Activated naive CD8-positive, alpha-beta T cell treated with anti-CD3 and anti-CD28 coated beads, Interleukin-2, amount 50 U/mL, for 24 hours (primary cell): ENCODE measurements at regions not wholly inside any gene's neighbourhood (a gene's known extent, or its start where the extent isn't known, plus 50 kb on each side); places are given as distances from the start of the nearest gene placed in this dataset.
"Not testable (repeated sequence)": the region's sequence is repeated elsewhere in the genome, so short reads cannot be mapped to it uniquely, and the experiment has no call there.

ENCODE experiments used
- ATAC-seq: fragments of 150-1000 bp; cut with Tn5 transposase; one replicate; pipeline ENCODE4 v1.10.0; 2021
- DNase-seq: peaks from one replicate; pipeline ENCODE4 v3.0.0; 2021
- H3K27ac Mint-ChIP-seq: one replicate; pipeline ENCODE4 v1.8.0; 2021; ENCODE audit warnings: mild to moderate bottlenecking, mixed read lengths
- H3K27me3 Mint-ChIP-seq: one replicate; pipeline ENCODE4 v1.8.0; 2021; ENCODE audit warnings: mixed read lengths
- H3K36me3 Mint-ChIP-seq: one replicate; pipeline ENCODE4 v1.8.0; 2021; ENCODE audit warnings: low read depth, mixed read lengths
- H3K4me1 Mint-ChIP-seq: one replicate; pipeline ENCODE4 v1.8.0; 2021; ENCODE audit warnings: mixed read lengths
- H3K4me3 Mint-ChIP-seq: one replicate; pipeline ENCODE4 v1.8.0; 2021; ENCODE audit warnings: mild to moderate bottlenecking, moderate library complexity, mixed read lengths
- H3K9me3 Mint-ChIP-seq: one replicate; pipeline ENCODE4 v1.8.0; 2021; ENCODE audit warnings: mixed read lengths

- no peak for ATAC-seq
- Mint-ChIP-seq H3K4me3 (no peak overlapping the region), H3K36me3 (no peaks in the 10 kb centered on the region), H3K9me3 (no peaks in the 10 kb centered on the region), H3K27ac (no peak overlapping the region), H3K4me1 (no peaks in the 10 kb centered on the region), H3K27me3 (peaks cover 25% of the 10 kb centered on the region)
- DNase-seq: no peak
Observed at GRCh38 chr10:6813306-6813705, 233.2 kb upstream of the PRKCQ start.

DNA sequence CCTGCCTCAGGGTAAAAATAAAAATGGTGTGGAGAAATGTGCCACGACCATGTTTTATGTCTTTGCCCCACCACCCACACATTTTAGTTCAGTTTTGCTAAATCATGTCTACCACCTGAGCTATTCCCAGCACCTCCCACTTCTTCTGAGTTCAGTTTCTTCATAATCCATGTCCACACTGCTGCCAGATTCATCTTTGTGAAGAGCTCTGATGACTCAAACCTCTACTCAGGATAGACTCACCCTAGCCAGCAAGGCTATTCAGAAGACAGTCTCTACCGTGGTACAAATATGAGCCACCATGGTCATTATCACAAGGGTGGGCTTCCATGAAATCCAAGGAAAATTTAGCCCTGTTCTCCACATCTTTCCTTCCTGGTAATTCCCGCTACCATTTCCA is 231.1 kb upstream of the PRKCQ start:
- peaks cover 24% of the 10 kb centered on the region for H3K27me3 Mint-ChIP-seq
- H3K4me3 Mint-ChIP-seq: no peak overlapping the region
- H3K9me3 Mint-ChIP-seq: no peaks in the 10 kb centered on the region
- no peaks in the 10 kb centered on the region for H3K36me3 Mint-ChIP-seq
- no peak for DNase-seq
- no peak overlapping the region for H3K27ac Mint-ChIP-seq
- ATAC-seq: no peak
- H3K4me1 Mint-ChIP-seq: no peaks in the 10 kb centered on the region

DNA sequence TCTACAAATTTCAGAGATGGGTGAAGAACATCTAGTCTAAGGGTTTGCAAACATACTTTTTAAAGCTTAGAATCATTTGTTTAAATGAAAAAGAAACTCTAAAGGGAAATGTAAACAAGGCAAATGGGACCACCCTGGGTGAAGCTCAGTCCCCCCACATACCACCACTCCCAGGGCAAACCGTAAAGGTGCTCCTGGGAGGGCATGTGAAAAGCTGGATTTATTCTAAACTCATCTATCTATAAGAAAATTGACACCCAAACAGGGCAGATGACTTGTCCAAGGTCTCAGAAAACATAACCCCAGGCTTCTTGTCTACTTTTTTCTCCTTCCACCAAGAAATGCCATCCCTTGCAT is 223.3 kb upstream of the PRKCQ start:
- DNase-seq: no peak
- Mint-ChIP-seq H3K36me3 (no peaks in the 10 kb centered on the region), H3K27me3 (peaks cover 4% of the 10 kb centered on the region), H3K4me1 (no peaks in the 10 kb centered on the region), H3K9me3 (no peaks in the 10 kb centered on the region), H3K4me3 (no peak overlapping the region), H3K27ac (no peak overlapping the region)
- ATAC-seq: no peak

GRCh38 chr10:6802759-6803426 is 222.8 kb upstream of the PRKCQ start:
- H3K36me3 Mint-ChIP-seq: no peaks in the 10 kb centered on the region
- no peaks in the 10 kb centered on the region for H3K9me3 Mint-ChIP-seq
- peaks cover 4% of the 10 kb centered on the region for H3K27me3 Mint-ChIP-seq
- H3K4me1 Mint-ChIP-seq: no peaks in the 10 kb centered on the region
- H3K27ac Mint-ChIP-seq: no peak overlapping the region
- no peak overlapping the region for H3K4me3 Mint-ChIP-seq
- DNase-seq: no peak
- ATAC-seq: no peak

GRCh38 chr10:6796231-6796630 is 216.2 kb upstream of the PRKCQ start:
- H3K36me3 Mint-ChIP-seq: no peaks in the 10 kb centered on the region
- no peak for ATAC-seq
- no peaks in the 10 kb centered on the region for H3K4me1 Mint-ChIP-seq
- no peak for DNase-seq
- no peak overlapping the region for H3K27ac Mint-ChIP-seq
- H3K4me3 Mint-ChIP-seq: no peak overlapping the region
- H3K9me3 Mint-ChIP-seq: no peaks in the 10 kb centered on the region
- H3K27me3 Mint-ChIP-seq: peaks cover 4% of the 10 kb centered on the region

GRCh38 chr10:6795541-6795940 is 215.5 kb upstream of the PRKCQ start:
- peaks cover 4% of the 10 kb centered on the region for H3K27me3 Mint-ChIP-seq
- DNase-seq: no peak
- H3K36me3 Mint-ChIP-seq: no peaks in the 10 kb centered on the region
- no peaks in the 10 kb centered on the region for H3K9me3 Mint-ChIP-seq
- H3K27ac Mint-ChIP-seq: no peak overlapping the region
- no peak overlapping the region for H3K4me3 Mint-ChIP-seq
- no peak for ATAC-seq
- H3K4me1 Mint-ChIP-seq: no peaks in the 10 kb centered on the region

- H3K9me3 Mint-ChIP-seq, H3K27me3 Mint-ChIP-seq, DNase-seq, H3K4me3 Mint-ChIP-seq, H3K4me1 Mint-ChIP-seq, H3K27ac Mint-ChIP-seq, H3K36me3 Mint-ChIP-seq, ATAC-seq: not testable (repeated sequence)
Observed at GRCh38 chr10:6794841-6795240, 214.8 kb upstream of the PRKCQ start.

GRCh38 chr10:6794441-6794840 is 214.4 kb upstream of the PRKCQ start:
- Mint-ChIP-seq H3K36me3 (no peaks in the 10 kb centered on the region), H3K4me3 (no peak overlapping the region), H3K4me1 (no peaks in the 10 kb centered on the region), H3K27ac (no peak overlapping the region), H3K27me3 (peaks cover 6% of the 10 kb centered on the region), H3K9me3 (no peaks in the 10 kb centered on the region)
- no peak for ATAC-seq
- no peak for DNase-seq

DNA sequence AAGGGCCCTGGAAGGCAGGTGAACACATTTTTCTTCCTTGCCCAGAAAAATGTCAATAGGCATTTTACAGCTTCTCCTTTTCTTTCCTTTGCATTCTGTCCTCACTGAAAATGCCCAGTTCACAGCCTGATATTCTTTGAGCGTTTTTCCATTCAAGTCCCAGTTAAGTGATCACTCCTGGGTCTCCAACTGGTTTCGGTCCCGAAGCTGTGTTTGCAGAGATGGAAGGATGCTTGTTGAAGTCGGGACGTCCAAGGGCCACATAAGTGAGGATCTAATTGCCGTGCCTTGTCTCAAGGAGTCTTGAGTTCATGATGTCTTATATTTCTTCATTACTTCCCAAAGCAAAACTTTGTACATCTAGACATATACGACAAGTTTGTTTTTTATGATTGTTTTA is 208.7 kb upstream of the PRKCQ start:
- H3K4me1 Mint-ChIP-seq: no peaks in the 10 kb centered on the region
- H3K4me3 Mint-ChIP-seq: no peak overlapping the region
- ATAC-seq (no peak), DNase-seq (no peak)
- H3K27ac Mint-ChIP-seq: no peak overlapping the region
- no peaks in the 10 kb centered on the region for H3K9me3 Mint-ChIP-seq
- no peaks in the 10 kb centered on the region for H3K36me3 Mint-ChIP-seq
- H3K27me3 Mint-ChIP-seq: peaks cover 4% of the 10 kb centered on the region

GRCh38 chr10:6788231-6788630 is 208.2 kb upstream of the PRKCQ start:
- ATAC-seq (no peak), DNase-seq (no peak)
- Mint-ChIP-seq H3K36me3 (no peaks in the 10 kb centered on the region), H3K4me1 (no peaks in the 10 kb centered on the region), H3K27ac (no peak overlapping the region), H3K9me3 (no peaks in the 10 kb centered on the region), H3K4me3 (no peak overlapping the region), H3K27me3 (peaks cover 4% of the 10 kb centered on the region)

GRCh38 chr10:6787718-6788117 is 207.6 kb upstream of the PRKCQ start:
- Mint-ChIP-seq H3K27ac (no peak overlapping the region), H3K36me3 (no peaks in the 10 kb centered on the region)
- DNase-seq: no peak

DNA sequence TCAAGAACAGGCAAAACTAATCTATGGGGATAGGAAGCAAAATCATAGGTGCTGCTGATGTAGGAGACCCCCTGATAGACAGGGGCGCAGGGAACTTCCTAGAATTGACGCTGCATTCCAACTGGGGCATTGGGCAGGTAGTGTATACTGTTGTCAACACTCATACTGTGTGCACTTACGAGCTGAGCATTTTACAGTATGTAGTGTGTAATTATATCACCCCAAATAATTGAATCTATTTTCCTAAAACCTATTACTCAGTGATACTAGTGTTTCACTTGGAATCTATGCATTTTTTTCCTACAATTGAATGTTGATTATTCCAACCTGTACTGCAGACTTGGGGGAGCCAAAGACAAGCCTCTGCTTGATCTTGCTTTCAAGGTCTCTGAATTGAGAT is 207.0 kb upstream of the PRKCQ start:
- Mint-ChIP-seq H3K4me1 (no peaks in the 10 kb centered on the region), H3K9me3 (no peaks in the 10 kb centered on the region), H3K27me3 (peaks cover 4% of the 10 kb centered on the region), H3K4me3 (no peak overlapping the region), H3K27ac (no peak overlapping the region), H3K36me3 (no peaks in the 10 kb centered on the region)
- ATAC-seq (no peak), DNase-seq (no peak)

More at GRCh38 chr10:6787718-6788117, 207.6 kb upstream of the PRKCQ start:
- Mint-ChIP-seq H3K4me1 (no peaks in the 10 kb centered on the region), H3K9me3 (no peaks in the 10 kb centered on the region), H3K27me3 (peaks cover 4% of the 10 kb centered on the region), H3K4me3 (no peak overlapping the region)
- ATAC-seq: no peak

DNA sequence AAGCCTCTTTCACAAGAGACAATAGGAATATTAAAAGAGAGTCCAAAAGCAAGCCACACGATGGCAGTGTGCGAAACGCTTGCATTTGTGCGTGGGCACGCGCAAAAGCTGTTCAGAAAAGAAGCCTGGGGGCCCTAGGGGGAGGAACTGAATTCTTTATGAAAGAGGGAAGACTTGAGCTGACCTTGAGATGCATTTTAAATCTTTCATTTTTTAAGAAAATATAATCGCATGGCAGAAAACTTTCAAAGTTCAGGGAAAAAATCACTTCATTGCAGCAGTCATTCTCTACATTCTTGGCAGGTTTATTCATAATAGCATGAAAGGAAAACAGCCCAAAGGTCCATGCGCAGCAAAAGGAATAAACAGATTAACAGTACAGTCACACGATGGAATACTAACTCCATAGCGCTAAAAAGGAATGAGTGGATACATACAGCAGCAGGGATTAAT is 206.5 kb upstream of the PRKCQ start:
- no peak overlapping the region for H3K27ac Mint-ChIP-seq
- no peaks in the 10 kb centered on the region for H3K9me3 Mint-ChIP-seq
- ATAC-seq (no peak), DNase-seq (no peak)
- H3K4me3 Mint-ChIP-seq: no peak overlapping the region
- peaks cover 4% of the 10 kb centered on the region for H3K27me3 Mint-ChIP-seq
- no peaks in the 10 kb centered on the region for H3K36me3 Mint-ChIP-seq
- H3K4me1 Mint-ChIP-seq: no peaks in the 10 kb centered on the region

- ATAC-seq, DNase-seq, H3K4me1 Mint-ChIP-seq, H3K27ac Mint-ChIP-seq, H3K9me3 Mint-ChIP-seq, H3K4me3 Mint-ChIP-seq, H3K36me3 Mint-ChIP-seq: not testable (repeated sequence)
- peaks cover 11% of the 10 kb centered on the region for H3K27me3 Mint-ChIP-seq
Observed at GRCh38 chr10:6784429-6784828, 204.4 kb upstream of the PRKCQ start.

- Mint-ChIP-seq H3K9me3 (no peaks in the 10 kb centered on the region), H3K4me3 (no peak overlapping the region), H3K27me3 (peaks cover 11% of the 10 kb centered on the region), H3K4me1 (no peaks in the 10 kb centered on the region), H3K27ac (no peak overlapping the region), H3K36me3 (no peaks in the 10 kb centered on the region)
- DNase-seq: no peak
- no peak for ATAC-seq
Observed at GRCh38 chr10:6783471-6783870, 203.4 kb upstream of the PRKCQ start.

DNA sequence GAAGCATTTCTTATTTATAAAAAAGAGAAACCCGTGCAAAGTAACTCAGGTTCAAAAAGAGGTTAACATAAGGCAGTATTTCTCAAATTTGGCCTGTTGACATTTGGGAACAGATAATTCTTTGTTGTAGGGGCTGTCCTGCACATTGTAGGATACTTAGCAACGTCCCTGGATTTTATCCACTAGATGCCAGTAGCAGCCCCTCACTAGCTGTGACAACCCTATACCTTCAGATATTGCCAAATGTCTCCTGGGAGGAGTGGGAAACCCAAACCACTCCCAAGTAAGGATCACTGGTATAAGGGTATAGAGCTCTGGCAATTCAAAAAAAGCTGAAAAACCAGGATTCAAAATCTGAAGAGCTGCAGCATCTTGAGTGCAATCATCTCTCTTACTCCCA is 202.3 kb upstream of the PRKCQ start:
- Mint-ChIP-seq H3K4me3 (no peak overlapping the region), H3K4me1 (no peaks in the 10 kb centered on the region), H3K36me3 (no peaks in the 10 kb centered on the region), H3K27me3 (peaks cover 17% of the 10 kb centered on the region), H3K27ac (no peak overlapping the region), H3K9me3 (no peaks in the 10 kb centered on the region)
- ATAC-seq (no peak), DNase-seq (no peak)
